ENCODE measurements at regions not wholly inside any gene's neighbourhood (a gene's known extent, or its start where the extent isn't known, plus 50 kb on each side); places are given as distances from the start of the nearest gene placed in this dataset.

DNA sequence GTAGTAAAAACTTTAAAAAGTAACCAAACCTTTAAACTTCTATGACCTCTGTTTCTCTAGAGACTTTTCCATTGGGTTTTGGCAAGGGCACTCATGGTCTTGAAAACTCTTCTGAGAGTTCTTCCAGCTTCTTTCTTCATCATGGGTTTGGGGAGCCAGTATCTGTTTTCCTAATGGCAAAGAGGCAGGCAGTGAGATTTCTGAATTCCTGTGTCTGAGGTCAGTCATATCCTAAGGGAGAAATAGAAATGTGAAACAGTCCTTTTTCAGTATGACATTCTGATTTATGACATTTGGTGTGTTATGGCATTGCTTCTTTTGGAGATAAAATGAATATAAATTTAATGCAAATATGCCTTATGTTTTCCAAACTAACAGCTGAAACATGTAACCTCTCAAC, 518.5 kb upstream of the MARCKS start:
- DNase-seq (ENCODE audit: low spot score): no peak

DNA sequence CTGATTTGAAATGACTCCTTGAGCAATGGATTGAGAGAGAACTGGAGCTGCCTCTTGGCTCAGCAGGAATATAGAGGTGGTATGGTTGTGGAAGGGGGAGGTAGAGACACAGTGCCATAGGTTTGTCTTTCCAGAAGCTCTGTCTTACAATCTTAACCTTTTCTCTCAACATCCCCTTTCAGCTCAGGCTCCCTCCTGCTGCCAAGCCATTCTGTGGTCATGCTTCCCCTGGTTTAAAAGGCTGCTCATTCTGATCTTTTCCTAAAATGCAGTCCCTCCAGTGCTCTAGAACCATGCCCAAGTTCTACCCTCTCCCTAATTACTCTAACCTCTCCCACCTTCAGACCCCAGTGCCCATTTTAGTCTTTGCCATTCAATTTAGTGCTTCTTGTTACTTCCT, 517.9 kb upstream of the MARCKS start:
- DNase-seq (ENCODE audit: low spot score): no peak

DNA sequence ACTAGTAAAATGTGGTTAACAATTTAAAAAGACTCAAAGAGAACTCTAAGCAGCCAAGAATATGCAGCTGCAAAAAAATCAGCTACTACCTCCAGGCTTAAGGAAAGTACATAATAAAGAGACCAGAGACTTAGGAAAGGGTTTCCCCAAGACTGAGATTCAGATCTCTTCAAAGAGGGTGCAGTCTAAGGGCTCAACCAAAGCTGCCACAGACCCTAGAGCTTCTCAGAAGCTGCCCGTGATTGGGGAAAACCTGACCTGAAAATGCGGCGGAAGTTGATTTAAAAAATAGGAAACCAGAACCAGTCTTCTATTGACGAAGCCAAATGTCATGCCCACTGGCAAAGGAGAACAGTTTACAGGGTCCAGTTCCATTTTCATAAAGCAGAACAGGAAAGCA, 516.8 kb upstream of the MARCKS start:
- no peak for DNase-seq (ENCODE audit: low spot score)

DNA sequence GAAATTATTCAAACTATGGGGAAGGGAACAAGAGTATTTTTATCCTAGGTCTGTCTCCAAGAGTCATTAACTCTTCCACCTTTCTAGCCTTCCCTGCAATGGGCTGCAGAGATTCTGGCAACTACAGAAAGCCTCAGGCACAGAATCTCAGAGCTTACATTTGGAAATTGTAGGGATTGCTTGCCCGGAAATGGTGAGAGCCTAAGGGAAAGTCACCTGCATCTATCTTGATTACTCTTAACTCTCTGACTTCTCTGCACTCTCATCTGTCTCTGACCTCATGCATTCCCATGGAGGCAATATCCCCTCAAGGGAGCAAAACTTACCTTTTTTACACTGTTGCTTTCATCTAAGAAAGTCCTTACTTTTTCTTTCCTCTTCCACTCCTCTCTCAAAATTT, 513.2 kb upstream of the MARCKS start:
- DNase-seq (ENCODE audit: low spot score): no peak

DNA sequence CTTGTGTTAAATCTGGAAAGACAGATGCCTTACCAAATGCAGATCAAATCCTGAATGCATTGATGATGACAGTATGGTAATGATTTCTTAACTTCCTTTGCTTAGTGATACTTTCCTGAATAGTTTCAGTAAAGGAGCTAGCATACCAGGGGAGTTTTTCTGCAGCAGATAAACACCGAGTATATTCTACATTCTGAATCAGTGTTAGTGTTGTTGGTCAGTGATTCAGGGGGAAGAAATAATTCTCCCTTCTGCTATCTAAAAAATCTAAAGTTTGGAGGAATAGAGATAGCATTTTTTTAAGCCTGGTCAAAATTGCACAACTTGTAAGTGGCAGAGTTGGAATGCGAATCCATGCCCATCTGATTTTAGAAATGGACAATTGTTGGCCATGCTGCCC, 512.2 kb upstream of the MARCKS start:
- no peak for DNase-seq (ENCODE audit: low spot score)

DNA sequence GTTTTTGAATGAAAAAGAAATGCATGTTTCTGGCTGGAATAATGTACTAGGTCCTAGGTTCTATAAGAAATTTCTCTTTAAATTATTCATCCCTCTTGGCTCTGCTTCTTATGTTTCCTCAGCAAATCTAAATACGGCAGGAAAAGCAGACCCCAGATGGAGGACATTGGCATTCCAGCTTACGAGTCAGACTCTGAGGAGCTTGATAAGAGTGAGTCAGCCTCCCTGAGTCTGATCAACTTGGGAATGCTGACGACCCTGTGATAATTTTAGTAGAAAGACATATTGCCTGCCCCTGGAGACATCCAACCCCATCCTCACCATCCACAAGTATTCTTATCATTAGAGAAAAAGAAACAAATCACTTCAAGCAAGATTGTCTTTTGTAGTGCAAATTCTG, 509.7 kb upstream of the MARCKS start:
- DNase-seq (ENCODE audit: low spot score): no peak

DNA sequence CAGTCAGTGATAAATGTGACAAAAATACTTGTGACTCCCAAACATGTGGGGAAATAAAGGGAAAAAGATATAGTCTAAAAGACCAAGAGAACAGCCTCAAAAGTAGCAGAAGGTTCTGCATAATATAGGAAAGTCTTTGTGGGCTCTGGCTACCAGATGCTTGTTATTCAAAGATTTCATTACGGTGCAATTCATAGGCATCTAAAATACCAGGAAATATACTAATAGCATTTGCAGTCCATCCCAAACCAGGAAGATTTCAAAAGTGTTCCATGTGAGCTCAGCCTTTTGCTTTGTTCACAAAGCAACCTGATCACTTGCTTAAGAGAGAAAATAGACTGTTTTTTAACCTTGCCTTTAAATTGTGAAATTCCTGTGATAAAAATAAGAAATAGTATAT, 506.7 kb upstream of the MARCKS start:
- no peak for DNase-seq (ENCODE audit: low spot score)

DNA sequence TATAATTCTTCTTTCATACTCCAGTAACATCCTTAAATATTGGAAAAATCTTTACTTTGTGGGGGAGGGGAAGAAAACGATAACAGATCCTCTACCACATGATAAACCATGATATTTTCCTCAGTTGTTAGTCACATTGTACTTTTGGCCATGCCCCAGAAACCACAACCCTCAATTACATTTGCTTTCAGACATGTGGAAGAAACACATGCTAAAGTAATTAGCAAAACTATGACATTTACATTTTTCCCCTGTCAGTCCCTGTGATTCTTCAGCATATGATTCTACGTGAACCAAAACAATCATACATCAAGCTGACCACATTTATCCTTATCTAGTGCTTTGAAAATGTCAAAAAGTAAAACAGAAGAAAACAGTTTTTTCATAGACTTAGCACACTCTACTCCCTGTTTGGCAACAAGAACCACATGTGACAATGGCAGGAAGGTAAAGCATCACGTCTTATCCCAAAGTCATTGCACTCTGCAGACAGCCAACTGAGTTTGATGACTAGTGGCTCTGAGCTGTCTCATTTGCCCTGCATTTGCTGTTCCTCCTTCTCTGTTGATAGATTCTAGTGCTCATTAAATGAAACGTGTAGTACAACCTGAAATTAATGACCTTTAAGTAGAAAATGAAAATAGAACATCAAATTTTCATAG, 505.8 kb upstream of the MARCKS start:
- no peak for DNase-seq (ENCODE audit: low spot score)

DNA sequence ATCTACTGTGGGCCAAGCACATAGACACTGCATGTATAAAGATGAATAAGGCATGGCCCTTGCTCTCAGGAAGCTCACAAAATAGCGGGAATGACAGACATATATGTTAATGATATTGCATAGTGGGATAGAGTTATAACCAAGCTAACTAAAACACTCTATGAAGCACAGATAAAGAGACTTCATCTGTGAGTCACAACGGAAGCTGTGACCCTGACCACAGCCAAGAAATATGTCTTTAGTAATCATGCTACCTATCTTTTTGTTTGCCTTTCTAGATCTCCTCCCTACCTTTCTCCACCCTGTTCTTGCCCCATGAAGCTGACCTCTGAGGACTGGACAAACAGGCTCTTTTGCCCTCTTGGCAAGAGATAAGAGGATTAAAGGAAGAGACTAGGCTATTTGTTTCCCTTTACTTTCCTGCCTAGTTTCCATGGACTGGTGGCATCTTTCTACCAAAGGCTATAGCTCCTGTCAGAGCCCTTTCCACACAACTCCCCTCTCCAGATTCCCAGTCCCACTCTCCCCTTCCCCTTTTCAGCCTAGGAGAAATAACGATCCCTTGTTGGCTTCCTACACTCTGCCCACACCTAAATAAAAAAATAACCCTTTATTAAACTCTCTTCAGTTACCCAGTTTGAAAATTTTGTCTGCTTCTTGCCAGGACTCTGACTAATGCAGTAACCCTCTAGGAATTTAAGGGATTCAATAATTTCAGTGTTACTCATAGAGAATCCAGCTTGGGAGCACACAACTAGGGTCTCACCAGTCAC, 504.9 kb upstream of the MARCKS start:
- no peak for DNase-seq (ENCODE audit: low spot score)

DNA sequence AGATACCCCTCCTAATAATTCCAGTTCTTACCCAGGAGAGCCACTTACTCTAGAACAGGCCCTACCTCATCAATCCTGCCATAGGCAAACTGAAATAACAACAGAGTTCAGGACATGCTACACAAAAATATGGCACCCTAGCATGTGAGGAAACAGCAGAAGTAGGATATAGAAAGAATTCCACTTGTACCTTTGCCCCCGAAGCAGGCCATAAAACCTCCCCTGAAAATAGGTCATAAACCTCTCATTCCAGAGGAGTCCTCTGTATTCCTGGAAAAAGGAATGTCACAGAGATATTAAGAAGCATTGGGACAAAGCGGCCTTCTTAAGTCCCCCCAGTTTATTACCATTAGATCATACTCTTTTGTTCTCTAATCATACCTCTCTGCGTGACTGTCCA, 504.3 kb upstream of the MARCKS start:
- no peak for DNase-seq (ENCODE audit: low spot score)

DNA sequence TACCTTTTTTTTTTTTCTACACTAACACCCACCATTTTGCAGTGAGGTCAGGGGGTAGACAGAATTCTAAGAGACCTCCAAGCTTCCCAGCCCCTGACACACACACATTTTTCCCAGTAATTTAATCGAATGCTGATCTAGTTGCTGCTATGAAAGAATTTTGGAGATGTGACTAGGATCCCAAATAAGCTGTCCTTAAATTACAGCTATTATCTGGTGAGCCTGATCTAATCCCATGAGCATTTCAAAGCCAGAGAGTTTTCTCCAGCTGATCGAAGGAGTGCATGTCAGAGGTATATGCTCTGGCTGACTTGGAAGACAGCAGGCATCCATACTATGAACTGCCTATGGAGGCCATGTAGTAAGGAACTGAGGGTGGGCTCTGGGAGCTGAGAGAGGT, 503.8 kb upstream of the MARCKS start:
- no peak for DNase-seq (ENCODE audit: low spot score)

DNA sequence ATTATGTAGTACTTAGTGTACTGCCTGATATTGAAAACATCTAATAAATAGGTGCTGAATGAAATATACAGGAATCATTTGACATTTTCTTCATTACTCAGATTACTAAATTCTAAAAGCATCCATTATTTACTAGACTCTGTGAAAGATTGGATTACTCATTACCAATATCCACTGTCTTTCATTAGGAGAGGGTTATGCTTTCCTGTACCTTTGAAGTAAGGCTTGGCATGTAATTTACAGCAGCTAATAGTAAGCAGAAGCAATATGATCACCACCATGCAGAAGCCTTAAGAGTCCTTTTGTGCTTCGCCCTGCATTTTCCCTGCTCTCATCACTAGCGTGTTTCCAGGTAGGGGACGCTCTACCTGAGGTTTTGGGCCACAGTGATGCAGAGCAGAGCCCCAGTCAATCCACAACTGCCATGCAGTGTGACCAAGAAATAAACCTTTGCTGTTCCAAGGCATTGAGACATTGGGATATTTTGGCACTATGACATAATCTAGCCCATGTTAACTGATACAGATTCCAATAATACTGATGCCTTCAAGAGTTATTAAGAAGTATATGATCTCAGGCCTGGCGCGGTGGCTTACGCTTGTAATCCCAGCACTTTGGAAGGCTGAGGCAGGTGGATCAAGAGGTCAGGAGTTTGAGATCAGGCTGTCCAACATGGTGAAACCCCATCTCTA, 502.8 kb upstream of the MARCKS start:
- DNase-seq (ENCODE audit: low spot score): no peak

DNA sequence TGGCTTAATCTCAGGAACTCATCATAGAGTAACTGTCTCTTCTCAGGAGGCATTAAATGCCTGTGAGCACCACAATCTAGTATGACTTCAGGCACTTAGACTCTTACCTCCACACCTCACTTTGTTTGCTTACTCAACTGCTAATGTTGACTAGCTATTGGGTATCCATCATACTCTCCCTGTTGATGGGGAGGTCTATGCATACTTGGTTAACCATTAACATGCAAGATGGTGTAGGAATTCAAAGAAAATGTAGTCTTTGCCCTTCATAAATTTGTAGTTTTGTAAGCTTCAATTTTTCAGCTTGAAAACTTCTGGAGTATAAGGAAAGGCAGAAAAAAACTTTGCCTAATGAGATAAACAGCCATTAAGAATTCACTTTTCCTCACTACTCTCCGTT, 501.0 kb upstream of the MARCKS start:
- no peak for DNase-seq (ENCODE audit: low spot score)

DNA sequence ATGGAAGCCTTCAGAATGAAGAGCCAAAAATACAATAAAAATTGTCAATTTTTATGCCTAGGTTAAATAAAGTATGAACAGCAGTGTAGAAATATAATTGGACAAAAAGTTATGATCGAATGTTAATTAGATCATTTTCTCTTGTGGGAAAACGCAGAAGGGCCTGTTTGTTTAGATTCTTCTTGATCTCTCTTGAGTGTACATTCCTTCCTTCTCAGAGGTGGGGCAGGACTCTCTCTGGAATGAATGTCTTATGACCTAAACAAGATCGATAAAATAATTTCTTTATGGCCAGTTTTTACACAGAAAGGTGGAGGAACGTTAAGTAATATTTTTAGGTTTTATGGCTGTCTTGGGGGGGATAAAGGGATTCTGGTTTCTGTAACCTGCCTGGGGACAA, 500.1 kb upstream of the MARCKS start:
- DNase-seq (ENCODE audit: low spot score): no peak

DNA sequence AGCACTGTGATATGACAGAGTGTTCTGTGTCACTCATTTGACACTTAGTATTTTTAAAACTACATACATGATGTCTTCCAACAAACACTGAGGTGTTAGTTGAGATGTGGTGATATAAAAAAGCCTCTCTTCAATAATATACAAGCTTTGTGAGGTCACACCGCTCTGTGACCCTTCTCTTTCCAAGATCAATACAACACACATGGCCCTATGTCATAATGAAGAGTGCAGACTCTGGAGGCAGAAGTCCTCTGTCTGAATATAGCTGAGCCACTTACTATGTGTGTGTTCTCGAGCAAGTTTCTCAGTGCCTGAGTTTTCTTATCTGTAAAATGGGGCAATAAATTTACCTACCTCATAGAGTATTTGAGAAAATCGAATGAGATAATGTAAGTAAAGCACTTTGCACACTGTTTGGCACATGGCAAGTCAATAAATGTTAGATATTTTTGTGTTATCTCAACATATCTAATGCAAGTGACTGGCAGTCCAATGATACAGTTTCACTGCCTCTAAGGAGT, 499.0 kb upstream of the MARCKS start:
- DNase-seq (ENCODE audit: low spot score): no peak

DNA sequence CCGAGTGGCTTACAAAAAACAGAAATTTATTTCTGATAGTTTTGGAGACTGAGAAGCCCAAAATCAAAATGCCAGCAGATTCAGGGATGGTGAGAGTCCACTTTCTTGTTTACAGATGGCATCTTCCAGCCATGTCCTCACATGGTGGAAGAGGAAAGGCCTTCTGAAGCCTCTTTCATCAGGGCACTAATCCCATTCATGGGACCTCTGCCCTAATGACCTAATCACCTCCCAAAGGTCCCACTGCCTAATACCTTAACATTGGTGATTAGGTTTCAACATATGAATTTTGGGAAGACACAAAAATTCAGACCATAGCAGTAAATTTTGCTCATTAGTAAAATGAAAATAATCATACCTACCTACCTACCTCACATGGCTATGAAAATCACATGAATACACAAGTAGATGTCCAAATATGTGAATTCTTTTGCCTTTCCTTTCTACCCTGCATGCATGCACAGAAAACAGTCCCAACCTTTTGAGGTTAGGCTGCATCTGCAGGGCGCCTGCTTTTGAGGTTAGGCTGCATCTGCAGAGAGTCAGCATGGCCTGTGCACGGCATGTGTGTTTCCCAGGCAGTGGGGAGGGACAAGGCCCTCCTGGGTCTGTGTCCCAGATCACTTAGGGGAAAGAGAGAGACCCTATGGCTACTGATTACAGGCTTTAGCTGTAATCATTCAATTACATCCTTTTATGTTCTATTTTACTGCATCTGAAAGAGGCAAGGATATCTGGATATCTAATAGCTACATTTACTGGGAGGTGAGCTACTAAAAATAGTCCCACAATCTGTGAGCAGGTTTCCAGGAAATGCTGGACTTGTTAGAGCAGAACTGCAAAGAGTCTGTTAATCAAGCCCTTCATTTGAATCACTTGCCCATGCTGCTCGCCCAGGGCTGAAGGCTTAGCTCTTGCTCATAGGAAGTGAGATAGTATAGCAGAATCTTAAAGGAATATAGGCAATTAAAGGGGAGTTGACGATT, 497.7 kb upstream of the MARCKS start:
- DNase-seq (ENCODE audit: low spot score): peak; percentile 54

DNA sequence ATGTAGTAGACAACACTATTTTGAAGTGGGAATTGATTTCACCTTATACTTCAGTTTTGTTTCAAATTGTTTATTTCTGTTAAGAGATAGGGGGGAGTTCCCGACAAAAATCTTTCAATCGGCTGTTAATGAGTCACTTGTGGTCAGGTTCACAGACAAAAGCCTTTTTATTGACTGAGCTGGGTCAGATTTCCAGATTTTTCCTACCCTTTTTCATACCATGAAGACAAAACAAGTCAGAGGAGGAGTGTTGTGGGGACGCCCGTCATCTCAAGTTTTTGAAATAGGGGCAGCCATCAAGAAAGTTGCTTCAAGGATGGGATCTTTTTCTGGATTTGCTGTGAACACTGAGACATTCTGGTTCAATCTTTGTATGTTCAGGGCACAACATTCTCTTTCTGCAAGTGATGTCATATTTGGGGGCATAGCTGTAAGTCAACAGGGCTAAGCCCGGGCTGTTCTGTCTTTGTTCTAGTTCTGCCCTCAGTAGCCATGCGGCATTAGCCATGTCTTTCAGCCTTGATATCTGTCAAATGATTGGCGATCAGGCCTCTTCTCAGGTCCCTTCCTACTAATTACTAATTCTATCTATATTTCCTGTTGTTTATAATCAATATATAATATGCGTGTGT, 496.0 kb upstream of the MARCKS start:
- no peak for DNase-seq (ENCODE audit: low spot score)

DNA sequence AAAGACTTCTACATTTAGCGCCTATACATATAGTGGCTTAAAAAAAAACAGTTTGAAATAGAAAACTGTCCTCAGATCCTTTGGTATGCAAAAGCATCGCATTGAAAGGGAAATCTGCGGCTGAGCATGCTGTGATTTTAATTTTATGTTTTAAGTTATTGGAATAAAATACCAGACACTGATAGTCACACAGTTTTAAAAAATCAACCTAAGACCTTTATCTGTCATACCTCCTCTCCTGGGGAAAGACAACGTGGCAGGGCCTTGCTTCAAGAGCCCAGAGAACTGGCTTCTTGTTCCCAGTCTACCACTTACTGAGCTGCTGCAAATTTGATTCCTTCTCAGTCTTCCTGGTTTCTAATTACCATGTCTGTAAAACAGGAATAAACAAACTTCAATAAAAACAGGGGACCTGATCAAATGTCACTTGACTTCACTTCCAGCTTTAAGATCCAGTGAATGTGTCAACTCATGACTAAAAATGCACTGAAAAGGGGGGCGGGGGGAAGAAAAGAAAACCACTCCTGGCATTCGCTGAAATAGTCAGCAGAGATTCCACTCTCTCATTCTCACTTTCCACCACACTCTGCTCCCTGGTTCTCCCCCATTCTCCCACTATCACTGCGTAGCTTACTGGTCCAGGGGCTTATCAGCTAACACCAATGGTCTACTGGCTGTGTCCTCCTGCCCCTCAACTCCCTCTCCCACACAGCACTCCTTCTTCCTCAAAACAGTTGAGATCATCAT, 494.7 kb upstream of the MARCKS start:
- no peak for DNase-seq (ENCODE audit: low spot score)

DNA sequence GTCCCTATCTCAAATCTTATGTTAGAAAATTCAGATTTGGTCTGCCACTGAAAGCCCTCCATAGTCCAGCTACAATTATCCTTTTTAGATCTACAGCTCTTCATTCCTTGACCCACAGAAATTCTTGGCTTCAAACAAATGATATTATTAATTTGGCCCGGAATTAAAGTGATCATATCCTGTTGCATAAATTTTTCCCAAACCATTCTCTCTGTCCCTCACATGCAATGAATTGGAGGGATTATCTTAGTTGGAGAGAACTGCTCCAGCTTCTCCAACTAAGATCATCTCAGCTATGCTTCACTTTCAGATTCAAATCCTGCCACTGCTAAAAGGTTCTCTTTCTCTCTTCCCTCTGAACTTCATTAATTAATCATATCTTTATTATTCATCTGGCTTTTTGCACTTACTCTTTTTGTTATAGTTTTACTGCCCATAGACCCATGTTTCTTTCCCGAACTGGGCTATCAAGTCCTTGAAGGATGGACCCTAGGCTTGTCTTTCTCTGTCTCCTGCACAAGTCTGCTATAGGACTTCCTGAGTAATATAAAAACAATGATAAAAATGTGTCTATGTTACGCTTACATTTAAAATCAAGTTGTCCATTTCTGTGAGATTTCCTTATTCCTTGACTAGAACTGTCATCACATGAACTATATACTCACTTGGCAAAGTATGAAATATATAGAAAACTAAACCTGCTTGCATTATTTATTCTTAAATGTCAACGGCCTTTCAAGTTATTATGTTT, 493.9 kb upstream of the MARCKS start:
- no peak for DNase-seq (ENCODE audit: low spot score)

DNA sequence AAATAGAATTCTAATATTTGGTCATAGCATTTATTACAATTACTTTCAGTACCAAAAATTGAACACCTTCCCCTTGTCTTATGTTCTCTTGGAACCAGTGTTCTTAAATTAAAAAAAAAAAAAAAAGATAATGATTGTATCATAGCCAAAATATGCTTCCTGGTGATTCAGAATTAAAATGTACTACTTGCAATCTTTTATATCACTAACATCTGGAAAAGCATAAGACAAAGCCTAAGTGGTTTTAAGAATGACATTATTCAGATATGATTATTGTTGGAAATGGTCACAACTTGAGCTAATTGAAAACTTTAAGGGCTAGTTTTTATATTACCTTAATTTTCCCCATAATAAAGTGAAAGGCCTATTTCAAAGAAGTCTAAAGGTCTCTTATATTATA, 493.3 kb upstream of the MARCKS start:
- DNase-seq (ENCODE audit: low spot score): no peak
